DND-41 (cell line): ENCODE measurements at regions not wholly inside any gene's neighbourhood (a gene's known extent, or its start where the extent isn't known, plus 50 kb on each side); places are given as distances from the start of the nearest gene placed in this dataset.

ENCODE experiments used
- CTCF ChIP-seq: IDR thresholded peaks from 2 replicates; pipeline ENCODE4 v1.5.1; 2012; ENCODE audit warnings: borderline replicate concordance, low read length, moderate library complexity, mild to moderate bottlenecking; ENCODE audit not compliant: poor library complexity, severe bottlenecking; ENCODE audit errors: extremely low read depth
- EZH2 ChIP-seq: IDR thresholded peaks from 3 replicates; pipeline ENCODE4 v1.6.1; 2012; ENCODE audit warnings: borderline replicate concordance, low read depth, mild to moderate bottlenecking, moderate library complexity, low read length, inconsistent platforms; ENCODE audit not compliant: severe bottlenecking

GRCh38 chr4:152169683-152170082 lies 366.2 kb downstream of the FBXW7 start:
- TF ChIP-seq CTCF (no peak), EZH2 (no peak)
